ENCODE measurements at regions not wholly inside any gene's neighbourhood (a gene's known extent, or its start where the extent isn't known, plus 50 kb on each side); places are given as distances from the start of the nearest gene placed in this dataset.
"Not testable (repeated sequence)": the region's sequence is repeated elsewhere in the genome, so short reads cannot be mapped to it uniquely, and the experiment has no call there.

- FAIRE-seq, result no peak
- no peak for TF ChIP-seq PAX5 (IDR thresholded peaks at IDR 0.05; ENCODE audit: insufficient read depth, low read length, severe bottlenecking)
- no peak for TF ChIP-seq POLR2AphosphoS5 (IDR thresholded peaks at IDR 0.05; ENCODE audit: low read depth, low read length)
- TF ChIP-seq POU2F2 (IDR thresholded peaks at IDR 0.05; ENCODE audit: low read depth, low read length), result no peak
- TF ChIP-seq TAF1 (IDR thresholded peaks at IDR 0.05; ENCODE audit: low read depth, low read length), result no peak
- no peak for TF ChIP-seq SPI1 (IDR thresholded peaks at IDR 0.05; ENCODE audit: low read depth, low read length)
- no peak for TF ChIP-seq POLR2A (IDR thresholded peaks at IDR 0.05; ENCODE audit: low read depth, low read length)
- no peak for DNase-seq (ENCODE audit: insufficient read length, low spot score)
Observed at GRCh38 chr4:83962492-83962891, 426.6 kb downstream of the GPAT3 start.

- TF ChIP-seq SPI1 (IDR thresholded peaks at IDR 0.05; ENCODE audit: low read depth, low read length) (no peak), POU2F2 (IDR thresholded peaks at IDR 0.05; ENCODE audit: low read depth, low read length) (no peak), POLR2AphosphoS5 (IDR thresholded peaks at IDR 0.05; ENCODE audit: low read depth, low read length) (no peak), TAF1 (IDR thresholded peaks at IDR 0.05; ENCODE audit: low read depth, low read length) (no peak)
- FAIRE-seq, result no peak
- no peak for DNase-seq (ENCODE audit: insufficient read length, low spot score)
Observed at GRCh38 chr4:83961575-83961974, 425.7 kb downstream of the GPAT3 start.

GRCh38 chr4:83959160-83959559 is 423.3 kb downstream of the GPAT3 start:
- TF ChIP-seq SPI1 (IDR thresholded peaks at IDR 0.05; ENCODE audit: low read depth, low read length) (no peak), POLR2AphosphoS5 (IDR thresholded peaks at IDR 0.05; ENCODE audit: low read depth, low read length) (no peak), POLR2A (IDR thresholded peaks at IDR 0.05; ENCODE audit: low read depth, low read length) (no peak), POU2F2 (IDR thresholded peaks at IDR 0.05; ENCODE audit: low read depth, low read length) (no peak), TAF1 (IDR thresholded peaks at IDR 0.05; ENCODE audit: low read depth, low read length) (no peak), PAX5 (IDR thresholded peaks at IDR 0.05; ENCODE audit: insufficient read depth, low read length, severe bottlenecking) (no peak)
- FAIRE-seq, result no peak

GRCh38 chr4:83947830-83948193 is 411.9 kb downstream of the GPAT3 start:
- FAIRE-seq, result no peak
- DNase-seq (ENCODE audit: insufficient read length, low spot score), result no peak
- no peak for TF ChIP-seq POLR2AphosphoS5 (IDR thresholded peaks at IDR 0.05; ENCODE audit: low read depth, low read length)
- TF ChIP-seq POU2F2 (IDR thresholded peaks at IDR 0.05; ENCODE audit: low read depth, low read length), result no peak
- TF ChIP-seq TAF1 (IDR thresholded peaks at IDR 0.05; ENCODE audit: low read depth, low read length), result no peak

More at GRCh38 chr4:83959160-83959559, 423.3 kb downstream of the GPAT3 start:
- no peak for DNase-seq (ENCODE audit: insufficient read length, low spot score)

- no peak for FAIRE-seq
- TF ChIP-seq PAX5 (IDR thresholded peaks at IDR 0.05; ENCODE audit: insufficient read depth, low read length, severe bottlenecking) (no peak), POLR2AphosphoS5 (IDR thresholded peaks at IDR 0.05; ENCODE audit: low read depth, low read length) (no peak), POU2F2 (IDR thresholded peaks at IDR 0.05; ENCODE audit: low read depth, low read length) (no peak), SPI1 (IDR thresholded peaks at IDR 0.05; ENCODE audit: low read depth, low read length) (no peak), TAF1 (IDR thresholded peaks at IDR 0.05; ENCODE audit: low read depth, low read length) (no peak), POLR2A (IDR thresholded peaks at IDR 0.05; ENCODE audit: low read depth, low read length) (no peak)
- no peak for DNase-seq (ENCODE audit: insufficient read length, low spot score)
Observed at GRCh38 chr4:83947125-83947829, 411.4 kb downstream of the GPAT3 start.

GRCh38 chr4:83943691-83944090 is 407.8 kb downstream of the GPAT3 start:
- FAIRE-seq; DNase-seq (ENCODE audit: insufficient read length, low spot score): not testable (repeated sequence)

- DNase-seq (ENCODE audit: insufficient read length, low spot score) (no peak), FAIRE-seq (no peak)
- TF ChIP-seq POLR2A (IDR thresholded peaks at IDR 0.05; ENCODE audit: low read depth, low read length) (no peak), SPI1 (IDR thresholded peaks at IDR 0.05; ENCODE audit: low read depth, low read length) (no peak), TAF1 (IDR thresholded peaks at IDR 0.05; ENCODE audit: low read depth, low read length) (no peak), POU2F2 (IDR thresholded peaks at IDR 0.05; ENCODE audit: low read depth, low read length) (no peak), PAX5 (IDR thresholded peaks at IDR 0.05; ENCODE audit: insufficient read depth, low read length, severe bottlenecking) (no peak), POLR2AphosphoS5 (IDR thresholded peaks at IDR 0.05; ENCODE audit: low read depth, low read length) (no peak)
Observed at GRCh38 chr4:83932750-83933391, 397.0 kb downstream of the GPAT3 start.

GRCh38 chr4:83931659-83932438 is 395.9 kb downstream of the GPAT3 start:
- no peak for DNase-seq (ENCODE audit: insufficient read length, low spot score)
- no peak for FAIRE-seq
- no peak for TF ChIP-seq POLR2A (IDR thresholded peaks at IDR 0.05; ENCODE audit: low read depth, low read length)
- no peak for TF ChIP-seq POU2F2 (IDR thresholded peaks at IDR 0.05; ENCODE audit: low read depth, low read length)
- no peak for TF ChIP-seq SPI1 (IDR thresholded peaks at IDR 0.05; ENCODE audit: low read depth, low read length)
- TF ChIP-seq PAX5 (IDR thresholded peaks at IDR 0.05; ENCODE audit: insufficient read depth, low read length, severe bottlenecking), result no peak
- no peak for TF ChIP-seq POLR2AphosphoS5 (IDR thresholded peaks at IDR 0.05; ENCODE audit: low read depth, low read length)
- TF ChIP-seq TAF1 (IDR thresholded peaks at IDR 0.05; ENCODE audit: low read depth, low read length), result no peak

GRCh38 chr4:83929550-83929949 is 393.6 kb downstream of the GPAT3 start:
- TF ChIP-seq POU2F2 (IDR thresholded peaks at IDR 0.05; ENCODE audit: low read depth, low read length) (no peak), POLR2A (IDR thresholded peaks at IDR 0.05; ENCODE audit: low read depth, low read length) (no peak)
- no peak for DNase-seq (ENCODE audit: insufficient read length, low spot score)
- FAIRE-seq, result no peak

GRCh38 chr4:83926950-83927349 is 391.0 kb downstream of the GPAT3 start:
- TF ChIP-seq POU2F2 (IDR thresholded peaks at IDR 0.05; ENCODE audit: low read depth, low read length) (no peak), SPI1 (IDR thresholded peaks at IDR 0.05; ENCODE audit: low read depth, low read length) (no peak), POLR2A (IDR thresholded peaks at IDR 0.05; ENCODE audit: low read depth, low read length) (no peak), TAF1 (IDR thresholded peaks at IDR 0.05; ENCODE audit: low read depth, low read length) (no peak), PAX5 (IDR thresholded peaks at IDR 0.05; ENCODE audit: insufficient read depth, low read length, severe bottlenecking) (no peak), POLR2AphosphoS5 (IDR thresholded peaks at IDR 0.05; ENCODE audit: low read depth, low read length) (no peak)
- DNase-seq (ENCODE audit: insufficient read length, low spot score) (no peak), FAIRE-seq (no peak)
